ENCODE measurements at regions not wholly inside any gene's neighbourhood (a gene's known extent, or its start where the extent isn't known, plus 50 kb on each side); places are given as distances from the start of the nearest gene placed in this dataset.

GRCh38 chr9:91155181-91155580, 206.5 kb downstream of the AUH start:
- Histone ChIP-seq H3K79me2 (replicated peaks; ENCODE audit: insufficient read depth) (no peaks in the 10 kb centered on the region), H3K4me3 (no peak overlapping the region), H3K27ac (ENCODE audit: low read depth) (no peak overlapping the region), H3K27me3 (ENCODE audit: insufficient read depth) (no peaks in the 10 kb centered on the region), H3F3A (replicated peaks; ENCODE audit: low read depth) (no peaks in the 10 kb centered on the region), H3K36me3 (ENCODE audit: insufficient read depth) (no peaks in the 10 kb centered on the region), H3K4me1 (ENCODE audit: insufficient read depth) (no peaks in the 10 kb centered on the region), H4K20me1 (replicated peaks; ENCODE audit: insufficient read depth) (no peaks in the 10 kb centered on the region), H3K4me2 (no peak overlapping the region), H3K9me2 (ENCODE audit: insufficient read depth) (peaks cover 5% of the 10 kb centered on the region; the same call in 1 of the 2 replicates), H2AFZ (no peak overlapping the region)
- H3K4me3 Mint-ChIP-seq: no peak overlapping the region
- peaks cover 29% of the 10 kb centered on the region for H3K36me3 Mint-ChIP-seq (ENCODE audit: low read depth)
- no peak overlapping the region for H3K27ac Mint-ChIP-seq
- H3K27me3 Mint-ChIP-seq (ENCODE audit: insufficient read depth, low read depth, poor library complexity): no peaks in the 10 kb centered on the region
- DNase-seq (ENCODE audit: low spot score) (no peak), ATAC-seq (no peak)
- TF ChIP-seq CREB1 (CRISPR knock-in tag; IDR thresholded peaks at IDR 0.05; ENCODE audit: low read depth): no peak
- no peak for TF ChIP-seq EZH2 (IDR thresholded peaks at IDR 0.05; ENCODE audit: low read depth, unreplicated experiment)
- no peak for TF ChIP-seq NANOG (IDR thresholded peaks at IDR 0.05; ENCODE audit: borderline replicate concordance)
- no peak for TF ChIP-seq ETS1 (IDR thresholded peaks at IDR 0.05)
- TF ChIP-seq STAT1 (IDR thresholded peaks at IDR 0.05; ENCODE audit: unreplicated experiment): no peak
- no peak for TF ChIP-seq JUNB (IDR thresholded peaks at IDR 0.05; ENCODE audit: unreplicated experiment)
- TF ChIP-seq POLR2AphosphoS5 (IDR thresholded peaks at IDR 0.05; ENCODE audit: low read depth): no peak
- TF ChIP-seq ZNF462 (CRISPR knock-in tag; IDR thresholded peaks at IDR 0.05): no peak
- TF ChIP-seq ZNF114 (CRISPR knock-in tag; IDR thresholded peaks at IDR 0.05): no peak
- no peak for TF ChIP-seq ZNF331 (CRISPR knock-in tag; IDR thresholded peaks at IDR 0.05; ENCODE audit: low read depth)
- no peak for TF ChIP-seq REST (IDR thresholded peaks at IDR 0.05; ENCODE audit: unreplicated experiment)
- no peak for TF ChIP-seq CTCF (conservative IDR thresholded peaks at IDR 0.05; ENCODE audit: low read depth in 2 of 2)
- H3K9me3 Mint-ChIP-seq: peaks cover 41% of the 10 kb centered on the region
- H3K4me1 Mint-ChIP-seq: no peaks in the 10 kb centered on the region
